Right renal cortex interstitium (tissue), 3 donors: ENCODE measurements at regions not wholly inside any gene's neighbourhood (a gene's known extent, or its start where the extent isn't known, plus 50 kb on each side); places are given as distances from the start of the nearest gene placed in this dataset.

Source experiments
- DNase-seq, 3 donors: peaks; one replicate each; pipeline ENCODE4 v3.0.0-alpha.2; 2013; ENCODE audit warnings: low read depth in 3 of 3, low spot score in 2 of 3

DNA sequence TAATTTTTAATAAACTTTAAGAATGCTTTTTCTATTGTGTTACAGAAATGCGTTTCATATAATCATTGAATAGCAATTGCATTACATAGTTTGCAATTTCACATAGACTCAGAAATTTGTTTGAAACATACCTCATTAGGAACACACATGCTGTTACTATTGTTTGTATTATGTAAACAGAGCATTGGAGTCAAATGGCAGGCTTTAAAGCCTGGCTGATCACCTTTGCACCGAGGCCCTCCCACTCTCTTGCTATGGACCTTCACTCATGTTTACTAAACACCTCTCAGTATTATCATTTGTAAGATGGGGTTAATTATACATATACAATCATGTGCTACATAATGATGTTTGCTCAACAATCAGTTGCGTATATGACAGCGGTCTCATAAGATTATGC lies 203.6 kb upstream of the NPSR1 start:
- DNase-seq = no peak

GRCh38 chr7:34457329-34457728 lies 200.7 kb upstream of the NPSR1 start:
- no peak for DNase-seq

DNA sequence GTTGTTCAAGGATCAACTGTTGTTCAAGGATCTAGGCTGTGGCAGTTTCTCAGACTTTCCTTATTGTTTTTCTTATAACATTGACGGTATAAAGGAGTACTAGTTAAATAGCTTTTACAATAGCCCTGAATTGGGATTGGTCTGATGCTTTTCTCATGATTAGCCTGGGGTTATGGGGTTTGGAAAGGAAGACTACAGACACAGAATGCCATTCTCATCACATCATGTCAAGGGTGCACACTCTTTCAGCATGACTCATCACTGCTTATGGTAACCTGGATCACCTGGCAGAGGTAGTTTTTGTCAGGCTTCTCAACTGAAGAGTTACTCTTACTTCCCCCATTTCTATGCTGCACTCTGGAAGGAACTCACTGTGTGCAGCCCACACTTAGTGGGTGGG lies 194.2 kb upstream of the NPSR1 start:
- DNase-seq = no peak

- DNase-seq = no peak
Measured at GRCh38 chr7:34471844-34472243, 186.2 kb upstream of the NPSR1 start.

- DNase-seq = no peak
Measured at GRCh38 chr7:34486371-34486770, 171.6 kb upstream of the NPSR1 start.

DNA sequence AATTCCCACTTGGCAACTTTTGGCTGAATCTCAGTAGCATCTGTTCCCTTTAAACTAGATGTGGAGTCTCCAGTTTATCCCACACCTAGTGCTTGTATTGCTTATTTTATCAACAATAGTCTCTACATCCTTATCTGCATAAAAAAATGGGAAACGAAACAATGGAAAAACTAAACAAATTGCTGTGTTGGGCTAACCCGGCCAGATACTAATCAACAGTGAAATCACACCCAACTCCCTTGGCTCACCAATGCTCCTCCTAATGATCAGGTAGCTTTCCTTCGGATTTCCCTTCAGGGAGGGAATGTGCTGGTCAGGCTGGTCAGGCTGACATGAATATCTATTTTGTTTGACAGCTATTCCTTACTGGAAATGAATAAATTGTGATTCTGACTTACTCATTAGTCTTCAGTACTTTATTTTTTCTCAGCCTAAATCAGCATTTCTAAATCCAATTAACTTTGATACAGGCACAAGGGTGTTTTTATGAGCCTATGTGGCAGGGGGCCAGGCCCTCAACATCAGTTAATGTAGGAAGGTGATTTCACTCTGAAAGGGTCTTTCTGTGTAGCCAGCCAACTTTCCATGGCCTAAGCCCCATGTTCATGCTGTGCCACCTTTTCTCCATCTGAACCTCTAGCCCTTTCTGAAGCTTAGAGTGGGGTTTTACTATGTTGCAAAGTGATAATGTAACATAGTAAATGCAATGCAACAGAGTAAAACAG lies 170.5 kb upstream of the NPSR1 start:
- no peak for DNase-seq

DNA sequence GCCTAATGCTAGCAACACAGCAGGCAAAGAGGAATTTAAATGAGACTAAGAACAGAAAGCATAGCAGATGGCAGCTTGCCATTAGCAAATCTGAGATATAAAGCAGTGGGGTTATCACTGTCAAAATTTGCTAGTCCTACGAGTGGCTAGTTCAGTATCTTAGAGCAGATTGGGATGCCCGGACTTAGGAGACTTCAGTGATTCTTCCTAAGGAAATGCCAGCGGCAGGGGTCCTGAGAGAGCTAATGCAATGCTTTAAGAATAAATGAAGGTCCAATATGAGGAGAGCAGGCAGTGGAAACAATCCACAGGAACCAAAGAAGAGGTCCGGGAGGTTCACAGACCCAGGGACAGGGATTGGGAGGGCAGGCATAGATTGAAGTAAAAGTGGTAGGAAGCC lies 169.3 kb upstream of the NPSR1 start:
- no peak for DNase-seq

DNA sequence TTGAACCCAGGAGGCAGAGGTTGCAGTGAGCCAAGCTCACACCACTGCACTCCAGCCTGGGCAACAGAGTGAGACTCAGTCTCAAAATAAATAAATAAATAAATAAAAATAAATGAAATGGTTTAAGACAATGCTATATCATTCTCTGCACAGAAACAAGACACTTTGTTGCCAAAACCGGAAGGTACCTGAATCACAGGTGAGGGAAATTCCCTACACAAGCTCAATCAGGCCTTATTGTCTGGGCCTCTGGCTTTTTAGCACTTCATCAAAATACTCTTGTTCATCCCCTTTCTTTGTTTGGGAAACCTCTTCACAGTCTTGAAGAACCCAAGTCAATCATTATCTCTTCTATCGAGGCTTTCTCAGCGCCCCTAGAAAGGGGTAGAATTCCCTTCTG lies 166.1 kb upstream of the NPSR1 start:
- no peak for DNase-seq

GRCh38 chr7:34493752-34494151 lies 164.3 kb upstream of the NPSR1 start:
- no peak for DNase-seq

DNA sequence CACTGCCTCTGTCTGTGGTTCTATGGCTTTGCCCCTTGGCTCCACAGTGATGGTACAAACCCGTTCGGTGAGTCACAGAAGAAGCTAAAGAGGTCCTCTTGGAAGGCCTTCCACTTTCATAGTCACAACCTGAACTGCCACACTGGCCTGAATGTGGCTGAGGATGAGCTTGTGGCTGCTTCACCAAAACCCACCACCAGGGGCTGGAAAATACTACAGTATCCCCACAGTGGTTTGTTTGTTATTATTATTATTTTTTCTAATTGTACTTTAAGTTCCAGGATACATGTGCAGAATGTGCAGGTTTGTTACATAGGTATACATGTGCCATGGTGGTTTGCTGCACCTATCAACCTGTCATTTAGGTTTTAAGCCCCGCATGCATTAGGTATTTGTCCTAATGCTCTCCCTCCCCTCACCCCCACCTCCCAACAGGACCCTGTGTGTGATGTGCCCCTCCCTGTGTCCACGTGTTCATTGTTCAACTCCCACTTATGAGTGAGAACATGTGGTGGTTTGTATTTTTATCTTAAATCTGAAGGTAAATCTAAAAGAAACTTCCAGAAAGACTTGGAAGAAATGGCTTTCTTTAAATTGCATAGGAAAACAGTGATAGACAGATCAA lies 160.8 kb upstream of the NPSR1 start:
- no peak for DNase-seq

GRCh38 chr7:34501156-34501555 lies 156.9 kb upstream of the NPSR1 start:
- DNase-seq = no peak

DNA sequence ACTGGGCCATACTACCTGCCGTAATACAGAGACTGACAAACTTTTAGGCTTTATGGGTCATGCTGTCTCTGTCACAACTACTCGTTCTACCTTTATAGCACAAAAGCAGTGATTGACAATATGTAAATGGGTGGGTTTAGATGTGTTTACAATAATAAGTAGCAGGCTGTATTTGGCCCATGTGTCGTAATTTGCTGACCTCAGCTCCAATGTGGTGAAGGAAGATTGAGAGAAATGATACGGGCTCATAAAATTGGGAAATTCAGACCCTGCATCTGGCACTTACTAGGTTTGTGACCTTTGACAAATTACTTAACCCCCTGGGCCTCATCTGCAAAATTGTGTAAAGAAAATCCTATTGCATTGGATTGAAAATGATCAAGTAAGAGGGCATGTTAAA lies 150.8 kb upstream of the NPSR1 start:
- no peak for DNase-seq

- no peak for DNase-seq
Measured at GRCh38 chr7:34523226-34523918, 134.6 kb upstream of the NPSR1 start.

DNA sequence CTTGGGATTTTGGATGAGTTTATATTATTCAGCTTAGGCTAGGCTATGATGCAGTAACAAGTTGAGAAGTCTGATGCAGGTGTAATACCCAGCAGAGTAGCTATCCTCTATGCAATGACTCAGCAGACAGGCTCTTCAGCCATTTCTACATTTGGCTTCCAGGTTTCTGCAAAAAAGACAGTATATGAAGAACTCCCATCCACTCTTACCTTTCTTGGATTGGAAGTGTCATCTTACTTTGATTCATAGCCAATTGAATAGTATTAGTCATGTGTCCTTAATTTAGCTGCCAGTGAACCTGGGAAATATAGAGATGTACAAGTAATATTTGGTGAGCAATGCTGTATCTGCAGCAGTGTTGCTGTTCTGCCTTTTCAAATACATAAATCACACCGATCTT lies 127.8 kb upstream of the NPSR1 start:
- DNase-seq = no peak

DNA sequence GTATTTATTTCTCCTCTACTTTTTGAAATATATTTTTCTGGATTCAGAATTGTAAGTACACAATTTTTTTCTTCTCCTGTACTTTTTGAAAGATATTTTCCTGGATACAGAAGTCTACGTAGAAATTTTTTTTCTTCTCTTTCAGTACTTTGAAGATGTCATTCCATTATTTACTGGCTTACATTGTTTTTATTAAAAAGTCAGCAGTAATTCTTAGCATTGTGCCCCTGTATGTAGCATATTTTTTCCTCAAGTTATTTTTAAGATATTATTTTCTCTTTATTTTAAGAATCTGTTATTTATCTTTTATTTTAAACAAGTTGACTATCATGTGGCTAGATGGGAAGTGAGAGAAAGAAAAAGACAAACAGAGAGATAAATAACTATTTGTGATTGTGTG lies 119.0 kb upstream of the NPSR1 start:
- DNase-seq = no peak

GRCh38 chr7:34544621-34545020 lies 113.4 kb upstream of the NPSR1 start:
- DNase-seq = no peak

DNA sequence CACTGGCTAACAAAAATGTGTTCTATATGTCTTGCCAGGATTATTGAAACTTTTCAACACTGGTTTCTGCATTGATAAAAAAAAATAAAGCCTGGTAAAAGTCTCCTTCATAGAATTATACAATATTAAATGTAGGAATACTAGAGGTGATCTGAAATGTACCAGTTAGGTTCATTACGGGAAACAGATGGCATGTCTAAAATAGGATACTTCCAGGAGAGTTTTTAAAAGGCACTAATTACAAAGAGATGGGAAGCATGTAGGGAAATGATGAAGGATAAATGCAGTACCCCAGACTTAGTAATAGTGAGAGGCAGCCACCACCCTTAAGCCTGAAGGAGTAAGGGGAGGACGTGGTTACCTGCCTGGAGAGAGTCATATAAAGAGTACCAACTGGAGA lies 107.0 kb upstream of the NPSR1 start:
- DNase-seq = no peak

- no peak for DNase-seq
Measured at GRCh38 chr7:34552502-34552901, 105.5 kb upstream of the NPSR1 start.

DNA sequence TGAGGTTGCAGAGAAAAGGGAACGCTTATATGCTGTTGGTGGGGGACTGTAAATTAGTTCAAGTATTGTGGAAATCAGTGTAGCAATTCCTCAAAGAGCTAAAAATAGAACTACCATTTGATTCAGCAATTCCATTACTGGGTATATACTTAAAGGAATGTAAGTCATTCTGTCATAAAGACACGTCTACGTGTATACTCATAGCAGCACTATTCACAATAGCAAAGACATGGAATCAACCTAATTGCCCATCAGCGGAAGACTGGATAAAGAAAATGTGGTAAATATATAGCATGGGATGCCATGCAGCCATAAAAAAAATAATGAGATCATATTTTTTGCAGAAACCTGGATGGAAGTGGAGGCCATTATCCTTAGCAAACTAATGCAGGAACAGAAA lies 100.0 kb upstream of the NPSR1 start:
- DNase-seq = no peak

GRCh38 chr7:34564091-34564490 lies 93.9 kb upstream of the NPSR1 start:
- DNase-seq = no peak

DNA sequence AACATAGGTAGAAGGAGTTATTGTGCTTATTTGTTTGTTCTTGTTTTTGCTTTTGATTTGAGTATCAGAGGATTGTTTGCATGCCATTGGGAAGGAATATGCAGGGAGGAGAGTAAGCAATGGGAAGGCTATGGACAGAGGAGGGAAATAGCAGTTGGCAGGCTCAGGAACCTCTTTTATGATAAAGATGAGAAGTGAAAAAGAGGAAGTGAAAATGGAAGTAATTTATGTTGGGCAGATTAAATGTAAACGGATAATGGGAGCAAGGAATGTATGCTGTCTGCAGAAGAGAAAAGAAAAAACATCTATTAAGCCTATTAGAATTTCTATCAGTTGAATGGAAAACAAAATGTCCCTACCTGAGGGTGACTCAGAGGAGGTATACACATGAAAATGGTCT lies 90.1 kb upstream of the NPSR1 start:
- no peak for DNase-seq

- DNase-seq = no peak
Measured at GRCh38 chr7:34569975-34570699, 87.9 kb upstream of the NPSR1 start.
